Osteoblast (primary cell): ENCODE measurements at regions not wholly inside any gene's neighbourhood (a gene's known extent, or its start where the extent isn't known, plus 50 kb on each side); places are given as distances from the start of the nearest gene placed in this dataset.

Experiments
- DNase-seq: peaks from one replicate; pipeline ENCODE4 v3.0.0; 2011; ENCODE audit warnings: low spot score, mixed read lengths; ENCODE audit not compliant: insufficient read length; ENCODE audit errors: missing footprints
- H2AFZ ChIP-seq: 2 replicates; pipeline ENCODE4 v1.6.0; 2011; ENCODE audit warnings: mild to moderate bottlenecking, low read length
- H3K27ac ChIP-seq: 2 replicates; pipeline ENCODE4 v1.5.1; 2011; ENCODE audit warnings: mild to moderate bottlenecking, low read depth, low read length, moderate library complexity
- H3K27me3 ChIP-seq: 2 replicates; pipeline ENCODE4 v1.6.0; 2012; ENCODE audit warnings: mild to moderate bottlenecking, control low read depth, inconsistent platforms, low read length, moderate library complexity; ENCODE audit not compliant: insufficient read depth
- H3K36me3 ChIP-seq: 2 replicates; pipeline ENCODE4 v1.5.1; 2011; ENCODE audit warnings: mild to moderate bottlenecking, low read length, control low read depth, moderate library complexity; ENCODE audit not compliant: insufficient read depth
- H3K4me1 ChIP-seq: 2 replicates; pipeline ENCODE4 v1.5.1; 2011; ENCODE audit warnings: mild to moderate bottlenecking, low read length, control low read depth, moderate library complexity; ENCODE audit not compliant: insufficient read depth
- H3K4me2 ChIP-seq: 2 replicates; pipeline ENCODE4 v1.6.0; 2011; ENCODE audit warnings: mild to moderate bottlenecking, low read length; ENCODE audit not compliant: insufficient read depth
- H3K4me3 ChIP-seq: fragments of 200-600 bp; sonication (generic); 3 replicates; pipeline ENCODE4 v1.5.1; 2012; ENCODE audit warnings: mild to moderate bottlenecking, low read length, inconsistent platforms; ENCODE audit not compliant: insufficient read depth
- H3K79me2 ChIP-seq: 2 replicates; pipeline ENCODE4 v1.6.0; 2012; ENCODE audit warnings: mild to moderate bottlenecking, low read length, control low read depth, inconsistent platforms; ENCODE audit not compliant: insufficient read depth
- H3K9me3 ChIP-seq: 2 replicates; pipeline ENCODE4 v1.5.1; 2011; ENCODE audit warnings: low read depth, low read length, control low read depth
- H4K20me1 ChIP-seq: 2 replicates; pipeline ENCODE4 v1.6.0; 2012; ENCODE audit warnings: mild to moderate bottlenecking, low read length, control low read depth; ENCODE audit not compliant: insufficient read depth
- CTCF ChIP-seq: IDR thresholded peaks from 2 replicates; pipeline ENCODE4 v1.5.1; 2011; ENCODE audit warnings: mild to moderate bottlenecking, low read depth, low read length, moderate library complexity; ENCODE audit errors: extremely low read depth

GRCh38 chr10:109025172-109025571 lies 898.1 kb downstream of the XPNPEP1 start:
- H3K4me1 ChIP-seq = no peaks in the 10 kb centered on the region
- no peak overlapping the region for H3K4me3 ChIP-seq

GRCh38 chr10:109022417-109023049 lies 900.8 kb downstream of the XPNPEP1 start:
- no peak for DNase-seq
- H3K4me3 ChIP-seq = no peak overlapping the region
- TF ChIP-seq CTCF = no peak
- H3K27me3 ChIP-seq = no peaks in the 10 kb centered on the region
- no peaks in the 10 kb centered on the region for H3K9me3 ChIP-seq
- no peaks in the 10 kb centered on the region for H3K4me1 ChIP-seq
- H3K36me3 ChIP-seq = no peaks in the 10 kb centered on the region
- H3K79me2 ChIP-seq = no peaks in the 10 kb centered on the region
- H4K20me1 ChIP-seq = no peaks in the 10 kb centered on the region
- no peak overlapping the region for H3K4me2 ChIP-seq
- no peak overlapping the region for H2AFZ ChIP-seq
- no peak overlapping the region for H3K27ac ChIP-seq

More at GRCh38 chr10:109025172-109025571, 898.1 kb downstream of the XPNPEP1 start:
- Histone ChIP-seq H4K20me1 (no peaks in the 10 kb centered on the region), H3K9me3 (no peaks in the 10 kb centered on the region), H3K4me2 (no peak overlapping the region), H3K27ac (no peak overlapping the region), H3K27me3 (no peaks in the 10 kb centered on the region), H3K36me3 (no peaks in the 10 kb centered on the region), H2AFZ (no peak overlapping the region), H3K79me2 (no peaks in the 10 kb centered on the region)
- no peak for TF ChIP-seq CTCF
- DNase-seq = no peak

- Histone ChIP-seq H3K4me1 (no peaks in the 10 kb centered on the region), H3K27ac (no peak overlapping the region), H3K79me2 (no peaks in the 10 kb centered on the region), H3K4me3 (no peak overlapping the region), H4K20me1 (no peaks in the 10 kb centered on the region), H3K9me3 (no peaks in the 10 kb centered on the region), H2AFZ (no peak overlapping the region), H3K27me3 (no peaks in the 10 kb centered on the region), H3K36me3 (no peaks in the 10 kb centered on the region), H3K4me2 (no peak overlapping the region)
- DNase-seq = no peak
- TF ChIP-seq CTCF = no peak
Measured at GRCh38 chr10:109019001-109019424, 904.3 kb downstream of the XPNPEP1 start.

- no peaks in the 10 kb centered on the region for H4K20me1 ChIP-seq
Measured at GRCh38 chr10:109007514-109007913, 915.8 kb downstream of the XPNPEP1 start.

More at GRCh38 chr10:109007514-109007913, 915.8 kb downstream of the XPNPEP1 start:
- Histone ChIP-seq H3K4me3 (no peak overlapping the region), H3K4me2 (no peak overlapping the region), H3K4me1 (no peaks in the 10 kb centered on the region), H3K36me3 (no peaks in the 10 kb centered on the region), H3K9me3 (peaks cover 3% of the 10 kb centered on the region), H3K79me2 (no peaks in the 10 kb centered on the region), H3K27me3 (no peaks in the 10 kb centered on the region), H2AFZ (no peak overlapping the region), H3K27ac (no peak overlapping the region)
- TF ChIP-seq CTCF = no peak
- no peak for DNase-seq
